IMR-90 (cell line): ENCODE measurements at regions not wholly inside any gene's neighbourhood (a gene's known extent, or its start where the extent isn't known, plus 50 kb on each side); places are given as distances from the start of the nearest gene placed in this dataset.

ENCODE experiments used
- ATAC-seq: fragments of 200-7000 bp; cut with Tn5 transposase; 2 replicates; pipeline ENCODE4 v1.9.1; 2020; ENCODE audit warnings: low read depth, mild to moderate bottlenecking, moderate library complexity
- BruUV-seq: library from RNA; stranded (reverse); fragments of 400-500 nt; replicated peaks from 2 replicates; lab custom pipeline; 2021; lab: Mats Ljungman, UMichigan
- CTCF ChIA-PET: fragments of 300-600 bp; formaldehyde crosslinking; extraction: SDS; loops from one replicate; lab custom pipeline; 2021; ENCODE audit warnings: antibody characterized with exemption; lab: Yijun Ruan, JAX
- POLR2A ChIA-PET: fragments of 300-600 bp; sonication (Branson Sonifier 250); formaldehyde crosslinking; loops from one replicate; lab custom pipeline; 2022; ENCODE audit warnings: antibody characterized with exemption; ENCODE audit not compliant: unreplicated experiment; lab: Charles Lee
- DNase-seq: peaks from one replicate; pipeline ENCODE4 v3.0.0; 2013
- H2AFZ ChIP-seq: replicated peaks from 2 replicates; pipeline ENCODE3; 2013; ENCODE audit warnings: low read length, mild to moderate bottlenecking; ENCODE audit not compliant: poor library complexity
- H2AK5ac ChIP-seq: 2 replicates; pipeline ENCODE4 v1.6.1; 2013; ENCODE audit warnings: low read depth, low read length, inconsistent platforms
- H2AK9ac ChIP-seq: replicated peaks from 2 replicates; pipeline ENCODE3; 2013; ENCODE audit warnings: mild to moderate bottlenecking, low read depth, low read length, moderate library complexity; ENCODE audit not compliant: poor library complexity
- H2BK120ac ChIP-seq: 2 replicates; pipeline ENCODE4 v1.6.1; 2013; ENCODE audit warnings: low read depth, low read length, inconsistent platforms
- H2BK15ac ChIP-seq: 3 replicates; pipeline ENCODE4 v1.6.1; 2013; ENCODE audit warnings: low read depth, low read length, inconsistent platforms
- H2BK20ac ChIP-seq: 2 replicates; pipeline ENCODE4 v1.6.1; 2013; ENCODE audit warnings: low read depth, mild to moderate bottlenecking, inconsistent platforms, low read length, moderate library complexity
- H2BK5ac ChIP-seq: 2 replicates; pipeline ENCODE4 v1.6.1; 2013; ENCODE audit warnings: mild to moderate bottlenecking, low read depth, low read length, inconsistent platforms; ENCODE audit not compliant: poor library complexity, severe bottlenecking
- H3K14ac ChIP-seq: replicated peaks from 2 replicates; pipeline ENCODE4 v1.6.1; 2013; ENCODE audit warnings: low read depth, low read length, inconsistent platforms
- H3K18ac ChIP-seq: 2 replicates; pipeline ENCODE4 v1.6.1; 2013; ENCODE audit warnings: low read depth, low read length, control low read depth
- H3K23ac ChIP-seq: 2 replicates; pipeline ENCODE4 v1.6.1; 2013; ENCODE audit warnings: low read depth, low read length, inconsistent platforms
- H3K27ac ChIP-seq: 2 replicates; pipeline ENCODE4 v1.5.1; 2013; ENCODE audit warnings: mild to moderate bottlenecking, control low read depth, low read length; ENCODE audit not compliant: insufficient read depth
- H3K27me3 ChIP-seq: 2 replicates; pipeline ENCODE4 v1.6.1; 2013; ENCODE audit warnings: low read length; ENCODE audit not compliant: control insufficient read depth, insufficient read depth
- H3K36me3 ChIP-seq: 2 replicates; pipeline ENCODE4 v1.6.1; 2013; ENCODE audit warnings: low read length, mixed read lengths; ENCODE audit not compliant: control insufficient read depth, insufficient read depth
- H3K4ac ChIP-seq: 2 replicates; pipeline ENCODE4 v1.6.1; 2013; ENCODE audit warnings: low read depth, low read length, inconsistent platforms
- H3K4me1 ChIP-seq: 2 replicates; pipeline ENCODE4 v1.6.1; 2013; ENCODE audit warnings: low read length, mixed read lengths; ENCODE audit not compliant: control insufficient read depth, insufficient read depth
- H3K4me2 ChIP-seq: 2 replicates; pipeline ENCODE4 v1.6.1; 2013; ENCODE audit warnings: low read depth, mild to moderate bottlenecking, control low read depth, low read length, moderate library complexity
- H3K4me3 ChIP-seq: 2 replicates; pipeline ENCODE4 v1.5.1; 2013; ENCODE audit warnings: low read depth, mild to moderate bottlenecking, control low read depth, low read length, moderate library complexity; ENCODE audit not compliant: insufficient read depth
- H3K56ac ChIP-seq: 2 replicates; pipeline ENCODE4 v1.6.1; 2013; ENCODE audit warnings: low read length, inconsistent platforms; ENCODE audit not compliant: insufficient read depth; ENCODE audit errors: extremely low read depth
- H3K79me1 ChIP-seq, 2 experiments: 2 replicates each; pipeline ENCODE4 v1.6.1; 2013; ENCODE audit warnings: low read length in 2 of 2, inconsistent platforms in 1 of 2, low read depth in 1 of 2
- H3K9ac ChIP-seq: 2 replicates; pipeline ENCODE4 v1.6.1; 2013; ENCODE audit warnings: low read depth, low read length, control low read depth
- H3K9me1 ChIP-seq: 2 replicates; pipeline ENCODE4 v1.6.1; 2013; ENCODE audit warnings: low read length, inconsistent platforms; ENCODE audit not compliant: insufficient read depth
- H3K9me3 ChIP-seq: 2 replicates; pipeline ENCODE4 v1.6.1; 2013; ENCODE audit warnings: low read length; ENCODE audit not compliant: control insufficient read depth, insufficient read depth
- H4K20me1 ChIP-seq: 2 replicates; pipeline ENCODE4 v1.6.1; 2013; ENCODE audit warnings: low read length, inconsistent platforms; ENCODE audit not compliant: insufficient read depth
- H4K5ac ChIP-seq: 2 replicates; pipeline ENCODE4 v1.6.1; 2013; ENCODE audit warnings: mild to moderate bottlenecking, low read depth, low read length, control low read depth
- H4K8ac ChIP-seq, 2 experiments: 2 replicates each; pipeline ENCODE4 v1.6.1; 2013; ENCODE audit warnings: low read depth in 2 of 2, low read length in 2 of 2, control low read depth in 1 of 2, inconsistent platforms in 1 of 2
- H4K91ac ChIP-seq: 2 replicates; pipeline ENCODE4 v1.6.1; 2013; ENCODE audit warnings: low read depth, low read length, inconsistent platforms; ENCODE audit not compliant: insufficient read depth
- BHLHE40 ChIP-seq: fragments of 150-350 bp; IDR thresholded peaks from 2 replicates; pipeline ENCODE4 v1.6.1; 2016; ENCODE audit warnings: mild to moderate bottlenecking, low read depth, low read length
- FOS ChIP-seq: fragments of 150-350 bp; IDR thresholded peaks from 2 replicates; pipeline ENCODE4 v1.6.1; 2016; ENCODE audit warnings: low read depth, low read length
- MAZ ChIP-seq: IDR thresholded peaks from 2 replicates; pipeline ENCODE4 v1.6.1; 2012; ENCODE audit warnings: low read depth, mild to moderate bottlenecking, low read length, improper control_type of control experiment, moderate library complexity, borderline replicate concordance
- MXI1 ChIP-seq: IDR thresholded peaks from 2 replicates; pipeline ENCODE4 v1.6.1; 2012; ENCODE audit warnings: low read depth, mild to moderate bottlenecking, low read length, moderate library complexity, borderline replicate concordance
- RFX5 ChIP-seq: IDR thresholded peaks from 2 replicates; pipeline ENCODE4 v1.8.0; 2012; ENCODE audit warnings: low read depth, mild to moderate bottlenecking, low read length, moderate library complexity
- WGBS, 2 experiments: methylation state at CpG; one replicate each; pipeline versions ENCODE4 v1.1.5 to v1.1.7; 2013; ENCODE audit warnings: missing lambda C conversion rate in 2 of 2; ENCODE audit not compliant: insufficient read length in 1 of 2; ENCODE audit errors: extremely low coverage in 2 of 2; 5-methylcytosine and 5-hydroxymethylcytosine counted together
- dilution Hi-C: fragments of 300-500 bp; cut with HindIII; formaldehyde crosslinking; loops from one replicate; pipeline ENCODE4 v1.14.3; 2018; ENCODE audit warnings: low sequenced_read_pairs; ENCODE audit not compliant: unreplicated experiment
- in situ Hi-C: fragments of 300-500 bp; cut with MboI; formaldehyde crosslinking; loops from 3 replicates; pipeline ENCODE4 v1.14.3; 2019; ENCODE audit warnings: low sequenced_read_pairs, inconsistent platforms, mixed read lengths
- intact Hi-C: fragments of 100-400 bp; cut with micrococcal nuclease; formaldehyde crosslinking; loops from 2 replicates; pipeline ENCODE4 v1.10.0; 2022
- TF ChIP-seq, protein P1 (sequence below): fragments of 150-350 bp; IDR thresholded peaks from 2 replicates; pipeline ENCODE4 v1.6.1; 2016; ENCODE audit warnings: low read depth, mild to moderate bottlenecking, low read length, moderate library complexity, borderline replicate concordance

DNA sequence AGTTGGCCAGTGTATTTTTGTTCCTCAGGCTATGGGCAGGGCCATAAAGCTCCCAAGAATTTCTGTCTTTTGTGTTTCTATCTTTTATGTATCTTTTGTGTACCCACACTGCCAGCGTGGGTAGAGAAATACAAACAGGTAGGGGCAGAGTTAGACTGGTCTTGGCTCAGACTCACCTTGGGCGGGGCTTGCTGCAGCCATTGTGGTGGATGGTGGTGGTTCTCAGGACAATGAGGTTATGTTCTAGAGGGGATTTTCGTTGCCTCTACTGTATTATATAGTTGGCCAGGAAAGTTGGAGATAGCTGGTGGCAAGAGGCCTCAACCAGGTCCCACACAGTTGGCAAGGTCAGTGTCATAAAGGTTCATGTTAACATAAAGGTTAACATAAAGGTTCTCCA is 977.5 kb upstream of the LRFN5 start:
- Histone ChIP-seq H2AFZ (no peak overlapping the region), H4K91ac (no peak overlapping the region), H3K36me3 (no peaks in the 10 kb centered on the region), H2AK5ac (no peak overlapping the region), H2BK120ac (no peak overlapping the region), H3K79me1 (no peaks in the 10 kb centered on the region), H3K9me1 (no peaks in the 10 kb centered on the region), H3K56ac (no peak overlapping the region), H2AK9ac (no peak overlapping the region), H3K9ac (no peak overlapping the region), H4K20me1 (no peaks in the 10 kb centered on the region), H3K4ac (no peak overlapping the region), H3K18ac (no peak overlapping the region), H3K27ac (no peak overlapping the region), H3K4me2 (no peak overlapping the region), H3K4me3 (no peak overlapping the region), H3K14ac (no peak overlapping the region), H2BK15ac (no peak overlapping the region), H3K9me3 (peaks cover 5% of the 10 kb centered on the region), H3K23ac (no peak overlapping the region), H3K4me1 (no peaks in the 10 kb centered on the region), H2BK5ac (no peak overlapping the region), H4K8ac (no peak overlapping the region), H2BK20ac (no peak overlapping the region), H4K5ac (no peak overlapping the region), H3K27me3 (no peaks in the 10 kb centered on the region)
- TF ChIP-seq FOS (no peak), BHLHE40 (no peak), MXI1 (no peak), RFX5 (no peak), MAZ (no peak)
- TF ChIP-seq, protein P1, sequence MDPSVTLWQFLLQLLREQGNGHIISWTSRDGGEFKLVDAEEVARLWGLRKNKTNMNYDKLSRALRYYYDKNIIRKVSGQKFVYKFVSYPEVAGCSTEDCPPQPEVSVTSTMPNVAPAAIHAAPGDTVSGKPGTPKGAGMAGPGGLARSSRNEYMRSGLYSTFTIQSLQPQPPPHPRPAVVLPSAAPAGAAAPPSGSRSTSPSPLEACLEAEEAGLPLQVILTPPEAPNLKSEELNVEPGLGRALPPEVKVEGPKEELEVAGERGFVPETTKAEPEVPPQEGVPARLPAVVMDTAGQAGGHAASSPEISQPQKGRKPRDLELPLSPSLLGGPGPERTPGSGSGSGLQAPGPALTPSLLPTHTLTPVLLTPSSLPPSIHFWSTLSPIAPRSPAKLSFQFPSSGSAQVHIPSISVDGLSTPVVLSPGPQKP, result no peak
- no CpG with 5 or more reads among the region's 3 CpGs for WGBS, 2 experiments
- BruUV-seq, result no TSS peak
- POLR2A ChIA-PET, result no interaction called here
- CTCF ChIA-PET, result no interaction called here
- ATAC-seq (no peak), DNase-seq (no peak)
- intact Hi-C loops, result no loop called here
- dilution Hi-C loops, result no loop called here
- in situ Hi-C loops, result no loop called here
